ENCODE measurements at regions not wholly inside any gene's neighbourhood (a gene's known extent, or its start where the extent isn't known, plus 50 kb on each side); places are given as distances from the start of the nearest gene placed in this dataset.

- TF ChIP-seq, protein P1, sequence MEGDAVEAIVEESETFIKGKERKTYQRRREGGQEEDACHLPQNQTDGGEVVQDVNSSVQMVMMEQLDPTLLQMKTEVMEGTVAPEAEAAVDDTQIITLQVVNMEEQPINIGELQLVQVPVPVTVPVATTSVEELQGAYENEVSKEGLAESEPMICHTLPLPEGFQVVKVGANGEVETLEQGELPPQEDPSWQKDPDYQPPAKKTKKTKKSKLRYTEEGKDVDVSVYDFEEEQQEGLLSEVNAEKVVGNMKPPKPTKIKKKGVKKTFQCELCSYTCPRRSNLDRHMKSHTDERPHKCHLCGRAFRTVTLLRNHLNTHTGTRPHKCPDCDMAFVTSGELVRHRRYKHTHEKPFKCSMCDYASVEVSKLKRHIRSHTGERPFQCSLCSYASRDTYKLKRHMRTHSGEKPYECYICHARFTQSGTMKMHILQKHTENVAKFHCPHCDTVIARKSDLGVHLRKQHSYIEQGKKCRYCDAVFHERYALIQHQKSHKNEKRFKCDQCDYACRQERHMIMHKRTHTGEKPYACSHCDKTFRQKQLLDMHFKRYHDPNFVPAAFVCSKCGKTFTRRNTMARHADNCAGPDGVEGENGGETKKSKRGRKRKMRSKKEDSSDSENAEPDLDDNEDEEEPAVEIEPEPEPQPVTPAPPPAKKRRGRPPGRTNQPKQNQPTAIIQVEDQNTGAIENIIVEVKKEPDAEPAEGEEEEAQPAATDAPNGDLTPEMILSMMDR (IDR thresholded peaks at IDR 0.05), result no peak
- TF ChIP-seq POLR2A (IDR thresholded peaks at IDR 0.05), result no peak
Observed at GRCh38 chr20:6863355-6863754, 95.9 kb downstream of the BMP2 start.

Measured in transverse colon (tissue), 3 donors.